ENCODE measurements at regions not wholly inside any gene's neighbourhood (a gene's known extent, or its start where the extent isn't known, plus 50 kb on each side); places are given as distances from the start of the nearest gene placed in this dataset.

GRCh38 chr14:95391331-95391730 is 71.6 kb upstream of the CLMN start:
- Histone ChIP-seq H3K79me2 (ENCODE audit: low read length) (no peaks in the 10 kb centered on the region), H3K4me3 (ENCODE audit: low read length) (no peak overlapping the region), H3K27me3 (ENCODE audit: low read depth, low read length) (peaks cover 4% of the 10 kb centered on the region; the same call in 1 of the 2 replicates), H3K4me2 (ENCODE audit: low read length) (no peak overlapping the region), H3K27ac (ENCODE audit: low read length) (no peak overlapping the region), H3K9me3 (ENCODE audit: insufficient read depth, low read length) (no peaks in the 10 kb centered on the region), H3K4me1 (ENCODE audit: low read length) (no peaks in the 10 kb centered on the region), H3K9ac (ENCODE audit: low read length) (no peak overlapping the region), H3K36me3 (replicated peaks; ENCODE audit: low read depth, low read length) (no peaks in the 10 kb centered on the region), H2AFZ (ENCODE audit: low read depth, low read length) (no peak overlapping the region), H4K20me1 (ENCODE audit: insufficient read depth, low read length) (no peaks in the 10 kb centered on the region)
- no peak for TF ChIP-seq CTCF (IDR thresholded peaks at IDR 0.05; ENCODE audit: low read depth, low read length)
- TF ChIP-seq EZH2phosphoT487 (IDR thresholded peaks at IDR 0.05; ENCODE audit: low read depth): no peak

GRCh38 chr14:95389471-95390011 is 69.8 kb upstream of the CLMN start:
- TF ChIP-seq CTCF (IDR thresholded peaks at IDR 0.05; ENCODE audit: low read depth, low read length) (no peak), EZH2phosphoT487 (IDR thresholded peaks at IDR 0.05; ENCODE audit: low read depth) (no peak)
- Histone ChIP-seq H3K4me1 (ENCODE audit: low read length) (no peaks in the 10 kb centered on the region), H3K9me3 (ENCODE audit: insufficient read depth, low read length) (no peaks in the 10 kb centered on the region), H2AFZ (ENCODE audit: low read depth, low read length) (no peak overlapping the region), H3K9ac (ENCODE audit: low read length) (no peak overlapping the region), H3K27ac (ENCODE audit: low read length) (no peak overlapping the region), H3K27me3 (ENCODE audit: low read depth, low read length) (peaks cover 4% of the 10 kb centered on the region; the same call in 1 of the 2 replicates), H3K4me3 (ENCODE audit: low read length) (no peak overlapping the region), H3K79me2 (ENCODE audit: low read length) (no peaks in the 10 kb centered on the region), H4K20me1 (ENCODE audit: insufficient read depth, low read length) (no peaks in the 10 kb centered on the region), H3K4me2 (ENCODE audit: low read length) (no peak overlapping the region), H3K36me3 (replicated peaks; ENCODE audit: low read depth, low read length) (no peaks in the 10 kb centered on the region)

- Histone ChIP-seq H3K79me2 (ENCODE audit: low read length) (no peaks in the 10 kb centered on the region), H3K9ac (ENCODE audit: low read length) (no peak overlapping the region), H4K20me1 (ENCODE audit: insufficient read depth, low read length) (no peaks in the 10 kb centered on the region), H3K36me3 (replicated peaks; ENCODE audit: low read depth, low read length) (no peaks in the 10 kb centered on the region), H3K4me2 (ENCODE audit: low read length) (no peak overlapping the region), H3K9me3 (ENCODE audit: insufficient read depth, low read length) (no peaks in the 10 kb centered on the region), H3K4me1 (ENCODE audit: low read length) (no peaks in the 10 kb centered on the region), H2AFZ (ENCODE audit: low read depth, low read length) (no peak overlapping the region), H3K4me3 (ENCODE audit: low read length) (no peak overlapping the region), H3K27ac (ENCODE audit: low read length) (no peak overlapping the region), H3K27me3 (ENCODE audit: low read depth, low read length) (peaks cover 4% of the 10 kb centered on the region; the same call in 1 of the 2 replicates)
- no peak for TF ChIP-seq CTCF (IDR thresholded peaks at IDR 0.05; ENCODE audit: low read depth, low read length)
- no peak for TF ChIP-seq EZH2phosphoT487 (IDR thresholded peaks at IDR 0.05; ENCODE audit: low read depth)
These were observed 69.0 kb upstream of the CLMN start for GRCh38 chr14:95388699-95389098.

GRCh38 chr14:95387826-95388445 is 68.2 kb upstream of the CLMN start:
- TF ChIP-seq CTCF (IDR thresholded peaks at IDR 0.05; ENCODE audit: low read depth, low read length): no peak
- no peak for TF ChIP-seq EZH2phosphoT487 (IDR thresholded peaks at IDR 0.05; ENCODE audit: low read depth)
- H3K4me3 ChIP-seq (ENCODE audit: low read length): no peak overlapping the region
- H4K20me1 ChIP-seq (ENCODE audit: insufficient read depth, low read length): no peaks in the 10 kb centered on the region
- H3K36me3 ChIP-seq (replicated peaks; ENCODE audit: low read depth, low read length): no peaks in the 10 kb centered on the region
- H2AFZ ChIP-seq (ENCODE audit: low read depth, low read length): no peak overlapping the region
- H3K79me2 ChIP-seq (ENCODE audit: low read length): no peaks in the 10 kb centered on the region
- H3K27ac ChIP-seq (ENCODE audit: low read length): no peak overlapping the region
- H3K9me3 ChIP-seq (ENCODE audit: insufficient read depth, low read length): no peaks in the 10 kb centered on the region
- no peak overlapping the region for H3K4me2 ChIP-seq (ENCODE audit: low read length)
- H3K27me3 ChIP-seq (ENCODE audit: low read depth, low read length): peaks cover 4% of the 10 kb centered on the region; the same call in 1 of the 2 replicates
- H3K4me1 ChIP-seq (ENCODE audit: low read length): no peaks in the 10 kb centered on the region
- no peak overlapping the region for H3K9ac ChIP-seq (ENCODE audit: low read length)
